Progenitor cell of endocrine pancreas (in vitro differentiated cells): ENCODE measurements at regions not wholly inside any gene's neighbourhood (a gene's known extent, or its start where the extent isn't known, plus 50 kb on each side); places are given as distances from the start of the nearest gene placed in this dataset.

Source experiments
- DNase-seq: peaks from one replicate; pipeline ENCODE4 v3.0.0; 2021; ENCODE audit warnings: low spot score; ENCODE audit not compliant: unreplicated experiment
- H3K27ac Mint-ChIP-seq: 2 replicates; pipeline ENCODE4 v1.8.0; 2021; ENCODE audit warnings: mild to moderate bottlenecking, moderate library complexity, mixed read lengths
- H3K27me3 Mint-ChIP-seq: 2 replicates; pipeline ENCODE4 v1.8.0; 2021; ENCODE audit warnings: mixed read lengths
- H3K36me3 Mint-ChIP-seq: 2 replicates; pipeline ENCODE4 v1.8.0; 2022; ENCODE audit warnings: mixed read lengths; ENCODE audit not compliant: insufficient read depth
- H3K4me1 Mint-ChIP-seq: 2 replicates; pipeline ENCODE4 v1.8.0; 2021; ENCODE audit warnings: low read depth, mixed read lengths
- H3K4me3 Mint-ChIP-seq: 2 replicates; pipeline ENCODE4 v1.8.0; 2021; ENCODE audit warnings: low read depth, mild to moderate bottlenecking, moderate library complexity, mixed read lengths
- H3K9me3 Mint-ChIP-seq: 2 replicates; pipeline ENCODE4 v1.8.0; 2021; ENCODE audit warnings: low read depth, mixed read lengths
- CTCF ChIP-seq: fragments of 200-600 bp; sonication (generic); IDR thresholded peaks from one replicate; pipeline ENCODE4 v1.5.0; 2021; ENCODE audit warnings: antibody characterized with exemption, mild to moderate bottlenecking; ENCODE audit not compliant: unreplicated experiment

GRCh38 chr2:41445865-41446264, 602.0 kb upstream of the PKDCC start:
- Mint-ChIP-seq H3K27ac (no peak overlapping the region), H3K36me3 (no peaks in the 10 kb centered on the region), H3K4me1 (no peaks in the 10 kb centered on the region), H3K27me3 (no peaks in the 10 kb centered on the region), H3K4me3 (no peak overlapping the region), H3K9me3 (no peaks in the 10 kb centered on the region)
- DNase-seq, result no peak
- TF ChIP-seq CTCF, result no peak

- Mint-ChIP-seq H3K36me3 (no peaks in the 10 kb centered on the region), H3K9me3 (no peaks in the 10 kb centered on the region), H3K4me3 (no peak overlapping the region), H3K27me3 (no peaks in the 10 kb centered on the region), H3K4me1 (no peaks in the 10 kb centered on the region), H3K27ac (no peak overlapping the region)
- no peak for DNase-seq
- no peak for TF ChIP-seq CTCF
These were observed 601.6 kb upstream of the PKDCC start for GRCh38 chr2:41446266-41446665.

GRCh38 chr2:41448221-41448620, 599.6 kb upstream of the PKDCC start:
- H3K36me3 Mint-ChIP-seq, result no peaks in the 10 kb centered on the region
- no peaks in the 10 kb centered on the region for H3K27me3 Mint-ChIP-seq
- no peak for DNase-seq
- H3K27ac Mint-ChIP-seq, result no peak overlapping the region
- H3K9me3 Mint-ChIP-seq, result no peaks in the 10 kb centered on the region
- H3K4me3 Mint-ChIP-seq, result no peak overlapping the region
- no peak for TF ChIP-seq CTCF
- no peaks in the 10 kb centered on the region for H3K4me1 Mint-ChIP-seq

- Mint-ChIP-seq H3K4me1 (no peaks in the 10 kb centered on the region), H3K4me3 (no peak overlapping the region), H3K27me3 (no peaks in the 10 kb centered on the region), H3K27ac (no peak overlapping the region), H3K36me3 (no peaks in the 10 kb centered on the region), H3K9me3 (no peaks in the 10 kb centered on the region)
- no peak for DNase-seq
- no peak for TF ChIP-seq CTCF
These were observed 590.8 kb upstream of the PKDCC start for GRCh38 chr2:41457026-41457425.

- Mint-ChIP-seq H3K4me3 (no peak overlapping the region), H3K9me3 (no peaks in the 10 kb centered on the region), H3K27ac (no peak overlapping the region), H3K4me1 (no peaks in the 10 kb centered on the region), H3K36me3 (no peaks in the 10 kb centered on the region), H3K27me3 (no peaks in the 10 kb centered on the region)
- no peak for TF ChIP-seq CTCF
- DNase-seq, result no peak
These were observed 587.2 kb upstream of the PKDCC start for GRCh38 chr2:41460661-41461060.
